Prostate gland (tissue), 2 donors: ENCODE measurements at regions not wholly inside any gene's neighbourhood (a gene's known extent, or its start where the extent isn't known, plus 50 kb on each side); places are given as distances from the start of the nearest gene placed in this dataset.

Experiments
- DNase-seq: peaks from one replicate; pipeline ENCODE4 v3.0.0-alpha.2; 2019; ENCODE audit warnings: low spot score
- H3K27ac ChIP-seq, 2 donors: fragments of 200-600 bp; sonication (generic); 2 replicates each; pipeline ENCODE4 v1.5.1; 2017 to 2019
- H3K27me3 ChIP-seq: fragments of 200-600 bp; sonication (generic); replicated peaks from 2 replicates; pipeline ENCODE4 v1.5.1; 2019; ENCODE audit not compliant: insufficient read depth
- H3K36me3 ChIP-seq, 2 donors: fragments of 200-600 bp; sonication (generic); 1 replicate in 1 of 2; 2 replicates in 1 of 2; pipeline versions ENCODE4 v1.5.1 to v1.8.1; 2017 to 2019
- H3K4me1 ChIP-seq: fragments of 200-600 bp; sonication (generic); replicated peaks from 2 replicates; pipeline ENCODE4 v1.5.1; 2019
- H3K4me3 ChIP-seq, 2 donors: fragments of 200-600 bp; sonication (generic); 2 replicates each; pipeline ENCODE4 v1.5.1; 2017 to 2019
- H3K9me3 ChIP-seq: fragments of 200-600 bp; sonication (generic); 2 replicates; pipeline ENCODE4 v1.5.1; 2017
- CTCF ChIP-seq, 4 experiments: fragments of 200-600 bp in 2 of 4; fragments of 450-650 bp in 2 of 4; sonication (generic) in 2 of 4; IDR thresholded peaks; 1 replicate in 3 of 4; 2 replicates in 1 of 4; pipeline ENCODE4 v1.5.1; 2016 to 2019; ENCODE audit warnings: antibody characterized with exemption in 4 of 4, mild to moderate bottlenecking in 2 of 4, moderate library complexity in 2 of 4
- POLR2A ChIP-seq: fragments of 450-650 bp; IDR thresholded peaks from one replicate; pipeline ENCODE4 v1.6.1; 2016; ENCODE audit warnings: antibody characterized with exemption, mild to moderate bottlenecking
- POLR2AphosphoS5 ChIP-seq: sonication (generic); formaldehyde crosslinking; IDR thresholded peaks from one replicate; pipeline ENCODE4 v1.6.1; 2017; ENCODE audit warnings: antibody characterized with exemption
- WGBS: methylation state at CpG from one replicate; pipeline ENCODE4 v1.1.5; 2018; 5-methylcytosine and 5-hydroxymethylcytosine counted together
- intact Hi-C: fragments of 100-400 bp; cut with DNase I; formaldehyde crosslinking; loops from one replicate; pipeline ENCODE4 v1.14.2; 2022

- 64% methylated on average over 3 of the region's 3 CpGs for WGBS
- Histone ChIP-seq H3K36me3 (no peaks in the 10 kb centered on the region), H3K9me3 (no peaks in the 10 kb centered on the region), H3K27ac (no peak overlapping the region), H3K27me3 (no peaks in the 10 kb centered on the region), H3K4me1 (no peaks in the 10 kb centered on the region), H3K4me3 (no peak overlapping the region)
- DNase-seq: no peak
- TF ChIP-seq POLR2AphosphoS5 (no peak), CTCF (IDR thresholded peaks at IDR 0.05) (no peak)
- intact Hi-C loops: no loop called here
These were observed 607.4 kb downstream of the MAFB start for GRCh38 chr20:40081653-40082052.

- no peaks in the 10 kb centered on the region for H3K4me1 ChIP-seq
- 35% methylated on average over 4 of the region's 4 CpGs for WGBS
- H3K9me3 ChIP-seq: no peaks in the 10 kb centered on the region
- intact Hi-C loops: no loop called here
- no peak overlapping the region for H3K27ac ChIP-seq
- no peaks in the 10 kb centered on the region for H3K27me3 ChIP-seq
- H3K4me3 ChIP-seq: no peak overlapping the region
- no peak for TF ChIP-seq CTCF (IDR thresholded peaks at IDR 0.05)
- DNase-seq: no peak
- no peaks in the 10 kb centered on the region for H3K36me3 ChIP-seq
These were observed 608.9 kb downstream of the MAFB start for GRCh38 chr20:40080041-40080652.

GRCh38 chr20:40073535-40074111, 615.4 kb downstream of the MAFB start:
- H3K9me3 ChIP-seq: no peaks in the 10 kb centered on the region
- no peaks in the 10 kb centered on the region for H3K27me3 ChIP-seq
- H3K4me3 ChIP-seq: no peak overlapping the region
- H3K27ac ChIP-seq: no peak overlapping the region
- DNase-seq: no peak
- 41% methylated on average over 4 of the region's 4 CpGs for WGBS
- intact Hi-C loops: no loop called here
- H3K36me3 ChIP-seq: no peaks in the 10 kb centered on the region
- H3K4me1 ChIP-seq: no peaks in the 10 kb centered on the region
- no peak for TF ChIP-seq POLR2AphosphoS5
- TF ChIP-seq CTCF (IDR thresholded peaks at IDR 0.05): no peak
- no peak for TF ChIP-seq POLR2A

- H3K36me3 ChIP-seq: no peaks in the 10 kb centered on the region
- 93% methylated on average over 2 of the region's 2 CpGs for WGBS
- intact Hi-C loops: no loop called here
- H3K9me3 ChIP-seq: no peaks in the 10 kb centered on the region
- DNase-seq: no peak
- TF ChIP-seq POLR2AphosphoS5: no peak
- TF ChIP-seq CTCF (IDR thresholded peaks at IDR 0.05): no peak
- TF ChIP-seq POLR2A: no peak
- no peak overlapping the region for H3K4me3 ChIP-seq
- H3K27me3 ChIP-seq: no peaks in the 10 kb centered on the region
- H3K27ac ChIP-seq: no peak overlapping the region
- no peaks in the 10 kb centered on the region for H3K4me1 ChIP-seq
These were observed 616.1 kb downstream of the MAFB start for GRCh38 chr20:40072907-40073306.

GRCh38 chr20:40056171-40056570, 632.9 kb downstream of the MAFB start:
- no peak for TF ChIP-seq POLR2A
- TF ChIP-seq POLR2AphosphoS5: no peak
- no peak for TF ChIP-seq CTCF (IDR thresholded peaks at IDR 0.05)

More at GRCh38 chr20:40056171-40056570, 632.9 kb downstream of the MAFB start:
- no peaks in the 10 kb centered on the region for H3K27me3 ChIP-seq
- no peak for DNase-seq
- no peak overlapping the region for H3K27ac ChIP-seq
- H3K4me1 ChIP-seq: no peaks in the 10 kb centered on the region
- intact Hi-C loops: no loop called here
- no peak overlapping the region for H3K4me3 ChIP-seq
- no peaks in the 10 kb centered on the region for H3K36me3 ChIP-seq
- no peaks in the 10 kb centered on the region for H3K9me3 ChIP-seq
- WGBS: 52% methylated on average over 1 of the region's 1 CpG
